ENCODE measurements at regions not wholly inside any gene's neighbourhood (a gene's known extent, or its start where the extent isn't known, plus 50 kb on each side); places are given as distances from the start of the nearest gene placed in this dataset.
A peak's percentile ranks its signal among the peaks of the same experiment; 100 is the strongest.

DNA sequence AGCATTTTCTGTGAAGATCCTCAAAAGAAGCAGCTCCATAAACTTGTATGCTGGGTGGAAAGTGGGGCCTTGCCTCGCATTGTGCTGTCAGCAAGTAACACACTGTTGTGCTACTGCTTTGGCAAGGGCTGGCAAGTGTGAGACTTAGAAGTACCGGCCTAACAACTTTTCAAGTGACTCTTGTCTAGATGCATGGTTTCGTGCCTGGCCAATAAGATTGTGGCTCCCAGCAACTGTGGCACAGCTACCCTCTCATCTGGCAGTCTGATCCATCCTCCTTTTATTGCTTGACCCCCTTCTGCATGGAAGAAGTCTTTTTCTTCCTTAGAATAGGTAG is 79.4 kb upstream of the VEPH1 start:
- peak overlapping the region; percentile 52 for H3K4me2 ChIP-seq (ENCODE audit: insufficient read depth, low read length)
- WGBS (ENCODE audit: insufficient coverage, low coverage, missing lambda C conversion rate) = 27% methylated on average over 3 of the region's 3 CpGs
- TF ChIP-seq, protein P1, sequence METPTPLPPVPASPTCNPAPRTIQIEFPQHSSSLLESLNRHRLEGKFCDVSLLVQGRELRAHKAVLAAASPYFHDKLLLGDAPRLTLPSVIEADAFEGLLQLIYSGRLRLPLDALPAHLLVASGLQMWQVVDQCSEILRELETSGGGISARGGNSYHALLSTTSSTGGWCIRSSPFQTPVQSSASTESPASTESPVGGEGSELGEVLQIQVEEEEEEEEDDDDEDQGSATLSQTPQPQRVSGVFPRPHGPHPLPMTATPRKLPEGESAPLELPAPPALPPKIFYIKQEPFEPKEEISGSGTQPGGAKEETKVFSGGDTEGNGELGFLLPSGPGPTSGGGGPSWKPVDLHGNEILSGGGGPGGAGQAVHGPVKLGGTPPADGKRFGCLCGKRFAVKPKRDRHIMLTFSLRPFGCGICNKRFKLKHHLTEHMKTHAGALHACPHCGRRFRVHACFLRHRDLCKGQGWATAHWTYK (CRISPR knock-in tag; IDR thresholded peaks at IDR 0.05) = no peak
- TF ChIP-seq ZNF668 (CRISPR knock-in tag; IDR thresholded peaks at IDR 0.05) (no peak), HMGXB4 (CRISPR knock-in tag; IDR thresholded peaks at IDR 0.05) (no peak), POLR2G (IDR thresholded peaks at IDR 0.05; ENCODE audit: low read depth, low read length) (no peak), ZNF57 (CRISPR knock-in tag; IDR thresholded peaks at IDR 0.05) (no peak), KDM2B (CRISPR knock-in tag; IDR thresholded peaks at IDR 0.05) (no peak), ZC3H11A (IDR thresholded peaks at IDR 0.05; ENCODE audit: low read depth, low read length) (no peak), PURB (CRISPR knock-in tag; IDR thresholded peaks at IDR 0.05; ENCODE audit: low read depth) (no peak), POLR3G (IDR thresholded peaks at IDR 0.05; ENCODE audit: extremely low read depth, insufficient read length, insufficient replicate concordance) (no peak)
- H3K36me3 ChIP-seq (ENCODE audit: control insufficient read depth, insufficient read depth, low read length) = no peaks in the 10 kb centered on the region
- no peaks in the 10 kb centered on the region for H3K27me3 ChIP-seq (ENCODE audit: control insufficient read depth in 2 of 2, insufficient read depth in 2 of 2, low read length in 2 of 2)
- DNase-seq (ENCODE audit: extremely low read depth in 1 of 4, low spot score in 3 of 4) (no peak), FAIRE-seq (no peak), ATAC-seq (no peak)
- peaks cover 0 to 6% of the 10 kb centered on the region in 2 experiments; a peak in 3 of 5 replicates for H3K4me1 ChIP-seq (replicated peaks in 1 of 2; ENCODE audit: control insufficient read depth in 2 of 2, insufficient read depth in 2 of 2, low read length in 2 of 2)
- no peaks in the 10 kb centered on the region for H4K20me1 ChIP-seq (replicated peaks; ENCODE audit: control insufficient read depth, insufficient read depth, low read length)
- H3K9ac ChIP-seq (ENCODE audit: insufficient read depth in 1 of 2, low read depth in 2 of 2, low read length in 2 of 2) = no peak overlapping the region
- BruUV-seq (replicated peaks) = no TSS peak
- CTCF ChIA-PET (ENCODE audit: low intra/inter-chr PET ratio) = no interaction called here
- no peak overlapping the region for H3K27ac ChIP-seq (ENCODE audit: extremely low read depth, low read depth, low read length)
- in situ Hi-C loops (cut with MboI) (no loop called here), intact Hi-C loops (cut with micrococcal nuclease) (no loop called here)
- H3K4me3 ChIP-seq = no peak overlapping the region
- H2AFZ ChIP-seq (ENCODE audit: low read depth, low read length) = peak overlapping the region; percentile 70
- POLR2A ChIA-PET = interaction anchor here (0.6 to 1.3 kb wide), 2 partner anchors 49 to 498 kb away, joined by 3 to 4 read pairs; no protein-coding TSS in a partner anchor
- H3K9me1 ChIP-seq (ENCODE audit: control insufficient read depth, insufficient read depth, low read length) = no peaks in the 10 kb centered on the region
- no peaks in the 10 kb centered on the region for H3K79me2 ChIP-seq (ENCODE audit: control insufficient read depth, insufficient read depth, low read length)
- H3K9me3 ChIP-seq (replicated peaks; ENCODE audit: control insufficient read depth, insufficient read depth, low read depth, low read length) = no peaks in the 10 kb centered on the region
